Uterus (tissue), 2 donors: ENCODE measurements at regions not wholly inside any gene's neighbourhood (a gene's known extent, or its start where the extent isn't known, plus 50 kb on each side); places are given as distances from the start of the nearest gene placed in this dataset.

Experiments
- POLR2A ChIP-seq, 2 donors: fragments of 450-650 bp; IDR thresholded peaks; one replicate each; pipeline ENCODE4 v1.6.1; 2016; ENCODE audit warnings: antibody characterized with exemption in 2 of 2, mild to moderate bottlenecking in 1 of 2, moderate library complexity in 1 of 2
- TF ChIP-seq, protein P1 (sequence below), 4 experiments: fragments of 200-600 bp in 2 of 4; fragments of 450-650 bp in 2 of 4; sonication (generic) in 2 of 4; IDR thresholded peaks; one replicate each; pipeline ENCODE4 v1.5.1; 2016 to 2019; ENCODE audit warnings: antibody characterized with exemption in 4 of 4, mild to moderate bottlenecking in 2 of 4, moderate library complexity in 1 of 4

DNA sequence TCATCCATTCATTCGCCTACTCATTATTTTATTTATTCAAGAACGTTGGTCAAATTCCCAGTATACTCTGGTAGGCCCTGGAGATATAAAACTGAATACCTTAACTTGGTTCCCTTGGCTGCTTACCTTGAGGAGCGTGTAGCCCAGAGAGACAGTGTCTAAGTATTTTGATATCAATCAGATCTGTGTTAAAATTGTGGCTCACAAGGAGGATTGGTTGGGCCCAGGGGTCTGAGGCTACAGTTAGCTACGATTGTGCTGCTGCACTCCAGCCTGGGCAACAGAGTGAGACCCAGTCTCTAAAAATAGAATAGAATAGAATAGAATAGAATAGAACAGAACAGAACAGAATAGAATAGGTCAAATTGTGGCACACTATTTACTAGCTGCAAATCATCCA is 438.4 kb downstream of the ADAMTS20 start:
- TF ChIP-seq, protein P1, sequence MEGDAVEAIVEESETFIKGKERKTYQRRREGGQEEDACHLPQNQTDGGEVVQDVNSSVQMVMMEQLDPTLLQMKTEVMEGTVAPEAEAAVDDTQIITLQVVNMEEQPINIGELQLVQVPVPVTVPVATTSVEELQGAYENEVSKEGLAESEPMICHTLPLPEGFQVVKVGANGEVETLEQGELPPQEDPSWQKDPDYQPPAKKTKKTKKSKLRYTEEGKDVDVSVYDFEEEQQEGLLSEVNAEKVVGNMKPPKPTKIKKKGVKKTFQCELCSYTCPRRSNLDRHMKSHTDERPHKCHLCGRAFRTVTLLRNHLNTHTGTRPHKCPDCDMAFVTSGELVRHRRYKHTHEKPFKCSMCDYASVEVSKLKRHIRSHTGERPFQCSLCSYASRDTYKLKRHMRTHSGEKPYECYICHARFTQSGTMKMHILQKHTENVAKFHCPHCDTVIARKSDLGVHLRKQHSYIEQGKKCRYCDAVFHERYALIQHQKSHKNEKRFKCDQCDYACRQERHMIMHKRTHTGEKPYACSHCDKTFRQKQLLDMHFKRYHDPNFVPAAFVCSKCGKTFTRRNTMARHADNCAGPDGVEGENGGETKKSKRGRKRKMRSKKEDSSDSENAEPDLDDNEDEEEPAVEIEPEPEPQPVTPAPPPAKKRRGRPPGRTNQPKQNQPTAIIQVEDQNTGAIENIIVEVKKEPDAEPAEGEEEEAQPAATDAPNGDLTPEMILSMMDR (IDR thresholded peaks at IDR 0.05): no peak
- no peak for TF ChIP-seq POLR2A (IDR thresholded peaks at IDR 0.05)
